ENCODE measurements at regions not wholly inside any gene's neighbourhood (a gene's known extent, or its start where the extent isn't known, plus 50 kb on each side); places are given as distances from the start of the nearest gene placed in this dataset.

- Histone ChIP-seq H3K4me2 (ENCODE audit: insufficient read depth, low read length) (no peak overlapping the region), H3K9me3 (replicated peaks; ENCODE audit: control insufficient read depth, insufficient read depth, low read length) (no peaks in the 10 kb centered on the region), H3K4me3 (replicated peaks in 1 of 3; ENCODE audit: insufficient read depth in 1 of 3, low read depth in 1 of 3, low read length in 3 of 3) (no peak overlapping the region), H3K9ac (replicated peaks; ENCODE audit: extremely low read depth, insufficient read depth, low read length) (no peak overlapping the region), H3K4me1 (ENCODE audit: control insufficient read depth, extremely low read depth, insufficient read depth, low read length) (no peaks in the 10 kb centered on the region), H3K9me1 (replicated peaks; ENCODE audit: control insufficient read depth, extremely low read depth, insufficient read depth, low read length) (no peaks in the 10 kb centered on the region), H3K36me3 (ENCODE audit: control insufficient read depth in 2 of 2, extremely low read depth in 1 of 2, insufficient read depth in 2 of 2, low read length in 2 of 2) (no peaks in the 10 kb centered on the region), H3K27me3 (ENCODE audit: control insufficient read depth in 2 of 2, insufficient read depth in 2 of 2, low read length in 2 of 2) (no peaks in the 10 kb centered on the region), H3K27ac (ENCODE audit: insufficient read depth, low read depth, low read length) (no peak overlapping the region), H2AFZ (ENCODE audit: low read depth, low read length) (no peak overlapping the region), H3K79me2 (ENCODE audit: control insufficient read depth, insufficient read depth, low read length) (no peaks in the 10 kb centered on the region), H4K20me1 (replicated peaks; ENCODE audit: control insufficient read depth, extremely low read depth, insufficient read depth, low read length) (no peaks in the 10 kb centered on the region)
- no TSS peak for BruUV-seq (replicated peaks)
- ChIA-PET POLR2A (no interaction called here), CTCF (no interaction called here)
- DNase-seq (ENCODE audit: low read depth, low spot score) (no peak), FAIRE-seq (no peak)
- dilution Hi-C loops (cut with MboI; ENCODE audit: extremely low pct_ligation_motif_present, low sequenced_read_pairs) (no loop called here), intact Hi-C loops (cut with micrococcal nuclease) (no loop called here)
- no peak for TF ChIP-seq EZH2 (IDR thresholded peaks at IDR 0.05; ENCODE audit: borderline replicate concordance, low read depth, low read length, severe bottlenecking)
- TF ChIP-seq CTCF (IDR thresholded peaks at IDR 0.05; ENCODE audit: extremely low read depth in 1 of 2, insufficient read depth in 1 of 2, low read depth in 1 of 2, low read length in 2 of 2), result no peak
- TF ChIP-seq POLR2A (IDR thresholded peaks at IDR 0.05; ENCODE audit: low read depth, low read length), result no peak
- no peak for TF ChIP-seq MAX (IDR thresholded peaks at IDR 0.05; ENCODE audit: insufficient read depth, insufficient read length)
- TF ChIP-seq POLR2AphosphoS5 (IDR thresholded peaks at IDR 0.05; ENCODE audit: insufficient read depth, low read depth, low read length), result no peak
- no peak for TF ChIP-seq GATA2 (IDR thresholded peaks at IDR 0.05; ENCODE audit: insufficient read depth, insufficient read length, low read depth, low read length)
- no peak for TF ChIP-seq MYC (IDR thresholded peaks at IDR 0.05; ENCODE audit: low read depth, low read length)
- TF ChIP-seq JUN (IDR thresholded peaks at IDR 0.05; ENCODE audit: borderline replicate concordance, insufficient read depth, insufficient read length, low read depth), result no peak
- no peak for TF ChIP-seq FOS (IDR thresholded peaks at IDR 0.05; ENCODE audit: borderline replicate concordance, insufficient read depth, low read length)
Measured at GRCh38 chr10:129344103-129344502, 122.9 kb upstream of the MGMT start.
